ENCODE measurements at regions not wholly inside any gene's neighbourhood (a gene's known extent, or its start where the extent isn't known, plus 50 kb on each side); places are given as distances from the start of the nearest gene placed in this dataset.

- in situ Hi-C loops (cut with MboI; ENCODE audit: low sequenced_read_pairs, unreplicated experiment): loop anchor here (25.0 kb wide), 2 partner anchors 254 to 754 kb away; partner anchors contain the start of gene DTWD2
- DNase-seq (ENCODE audit: low spot score): no peak
- TF ChIP-seq, protein P1, sequence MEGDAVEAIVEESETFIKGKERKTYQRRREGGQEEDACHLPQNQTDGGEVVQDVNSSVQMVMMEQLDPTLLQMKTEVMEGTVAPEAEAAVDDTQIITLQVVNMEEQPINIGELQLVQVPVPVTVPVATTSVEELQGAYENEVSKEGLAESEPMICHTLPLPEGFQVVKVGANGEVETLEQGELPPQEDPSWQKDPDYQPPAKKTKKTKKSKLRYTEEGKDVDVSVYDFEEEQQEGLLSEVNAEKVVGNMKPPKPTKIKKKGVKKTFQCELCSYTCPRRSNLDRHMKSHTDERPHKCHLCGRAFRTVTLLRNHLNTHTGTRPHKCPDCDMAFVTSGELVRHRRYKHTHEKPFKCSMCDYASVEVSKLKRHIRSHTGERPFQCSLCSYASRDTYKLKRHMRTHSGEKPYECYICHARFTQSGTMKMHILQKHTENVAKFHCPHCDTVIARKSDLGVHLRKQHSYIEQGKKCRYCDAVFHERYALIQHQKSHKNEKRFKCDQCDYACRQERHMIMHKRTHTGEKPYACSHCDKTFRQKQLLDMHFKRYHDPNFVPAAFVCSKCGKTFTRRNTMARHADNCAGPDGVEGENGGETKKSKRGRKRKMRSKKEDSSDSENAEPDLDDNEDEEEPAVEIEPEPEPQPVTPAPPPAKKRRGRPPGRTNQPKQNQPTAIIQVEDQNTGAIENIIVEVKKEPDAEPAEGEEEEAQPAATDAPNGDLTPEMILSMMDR (IDR thresholded peaks at IDR 0.05; ENCODE audit: borderline replicate concordance, control extremely low read depth, extremely low read depth, insufficient read depth, missing control alignments): no peak
These were observed 112.3 kb downstream of the FAM170A start for GRCh38 chr5:119741691-119742090.

DNA sequence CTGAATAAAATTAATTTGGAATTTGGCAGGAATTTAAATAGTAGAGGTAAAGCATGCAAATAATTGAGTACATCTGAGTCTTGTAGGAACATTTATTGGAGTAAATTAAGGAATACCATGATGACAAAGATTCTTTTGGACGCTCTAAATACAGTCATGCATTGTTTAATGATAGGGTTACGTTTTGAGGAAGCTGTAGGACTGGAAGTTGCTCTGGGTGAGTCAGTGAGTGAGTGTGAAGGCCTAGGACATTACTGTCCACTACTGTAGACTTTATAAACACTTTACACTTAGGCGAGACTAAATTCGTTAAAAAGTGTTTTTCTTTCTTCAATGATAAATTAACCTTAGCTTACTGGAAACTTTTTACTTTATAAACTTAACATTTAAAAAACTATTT is 113.0 kb downstream of the FAM170A start:
- TF ChIP-seq, protein P1 (IDR thresholded peaks at IDR 0.05; ENCODE audit: borderline replicate concordance, control extremely low read depth, extremely low read depth, insufficient read depth, missing control alignments): no peak
- in situ Hi-C loops (cut with MboI; ENCODE audit: low sequenced_read_pairs, unreplicated experiment): loop anchor here (25.0 kb wide), 2 partner anchors 255 to 755 kb away; partner anchors contain the start of gene DTWD2
- no peak for DNase-seq (ENCODE audit: low spot score)

DNA sequence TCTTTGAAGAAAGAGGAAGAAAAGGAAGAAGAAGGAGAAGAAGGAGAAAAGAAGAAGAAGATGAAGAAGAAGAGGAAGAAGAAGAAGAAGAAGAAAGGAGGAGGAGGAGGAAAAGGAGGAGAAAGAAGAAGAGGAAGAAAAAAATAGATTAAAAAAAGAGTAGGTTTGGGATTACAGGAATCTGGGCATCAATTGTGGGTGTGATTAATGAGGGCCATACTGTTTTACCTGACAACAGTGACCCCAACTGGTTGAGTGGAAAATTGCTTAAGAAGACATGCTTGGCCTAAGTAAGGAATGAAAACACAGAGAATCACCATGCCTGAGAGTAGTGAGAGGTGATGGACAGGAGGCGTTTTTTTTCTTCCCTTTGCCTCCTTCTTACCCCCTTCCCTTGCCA is 114.6 kb downstream of the FAM170A start:
- in situ Hi-C loops (cut with MboI; ENCODE audit: low sequenced_read_pairs, unreplicated experiment): loop anchor here (25.0 kb wide), 2 partner anchors 257 to 757 kb away; partner anchors contain the start of gene DTWD2
- DNase-seq (ENCODE audit: low spot score): peak; percentile 63
- TF ChIP-seq, protein P1 (IDR thresholded peaks at IDR 0.05; ENCODE audit: borderline replicate concordance, control extremely low read depth, extremely low read depth, insufficient read depth, missing control alignments): peak; percentile 48

- DNase-seq (ENCODE audit: low spot score): no peak
- in situ Hi-C loops (cut with MboI; ENCODE audit: low sequenced_read_pairs, unreplicated experiment): loop anchor here (25.0 kb wide), 2 partner anchors 259 to 759 kb away; partner anchors contain the start of gene DTWD2
These were observed 116.6 kb downstream of the FAM170A start for GRCh38 chr5:119745976-119746375.

DNA sequence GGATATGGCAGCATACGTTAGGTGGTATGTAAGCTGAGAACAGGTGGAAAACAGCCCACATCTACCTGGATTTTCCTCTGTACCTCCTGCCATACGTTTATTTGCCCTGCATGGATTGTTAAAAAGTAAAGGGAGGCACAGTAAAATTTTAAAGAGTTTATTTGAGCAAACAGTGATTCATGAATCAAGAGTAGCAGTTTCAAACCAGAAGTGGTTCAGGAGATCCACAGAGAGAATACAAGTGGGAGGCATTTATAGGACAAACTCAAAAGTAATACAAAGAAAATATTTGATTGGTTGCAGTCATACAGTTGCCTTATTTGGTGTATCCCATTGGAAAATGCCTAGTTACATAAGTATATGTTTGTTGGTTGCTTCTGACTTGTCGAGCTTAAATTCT is 117.6 kb downstream of the FAM170A start:
- in situ Hi-C loops (cut with MboI; ENCODE audit: low sequenced_read_pairs, unreplicated experiment): loop anchor here (25.0 kb wide), 2 partner anchors 260 to 760 kb away; partner anchors contain the start of gene DTWD2
- no peak for DNase-seq (ENCODE audit: low spot score)
- TF ChIP-seq, protein P1 (IDR thresholded peaks at IDR 0.05; ENCODE audit: borderline replicate concordance, control extremely low read depth, extremely low read depth, insufficient read depth, missing control alignments): no peak

More at GRCh38 chr5:119745976-119746375, 116.6 kb downstream of the FAM170A start:
- TF ChIP-seq, protein P1 (IDR thresholded peaks at IDR 0.05; ENCODE audit: borderline replicate concordance, control extremely low read depth, extremely low read depth, insufficient read depth, missing control alignments): no peak

- in situ Hi-C loops (cut with MboI; ENCODE audit: low sequenced_read_pairs, unreplicated experiment): no loop called here
- no peak for DNase-seq (ENCODE audit: low spot score)
- TF ChIP-seq, protein P1 (IDR thresholded peaks at IDR 0.05; ENCODE audit: borderline replicate concordance, control extremely low read depth, extremely low read depth, insufficient read depth, missing control alignments): no peak
These were observed 121.8 kb downstream of the FAM170A start for GRCh38 chr5:119750887-119751733.

All from GM13976 (cell line).